Breast epithelium (tissue), 4 donors: ENCODE measurements at regions not wholly inside any gene's neighbourhood (a gene's known extent, or its start where the extent isn't known, plus 50 kb on each side); places are given as distances from the start of the nearest gene placed in this dataset.

ENCODE experiments used
- DNase-seq, 2 donors: peaks; one replicate each; pipeline ENCODE4 v3.0.0-alpha.2; 2019; ENCODE audit warnings: low spot score in 2 of 2
- H3K27ac ChIP-seq, 2 donors: fragments of 200-600 bp; sonication (generic) in 1 of 2; one replicate each; pipeline ENCODE4 v1.5.1; 2016 to 2019; ENCODE audit warnings: mild to moderate bottlenecking in 1 of 2
- H3K27me3 ChIP-seq, 2 donors: fragments of 200-600 bp; sonication (generic) in 1 of 2; one replicate each; pipeline versions ENCODE4 v1.5.1 to v1.6.0; 2017 to 2019; ENCODE audit warnings: control low read depth in 1 of 2, mild to moderate bottlenecking in 1 of 2
- H3K36me3 ChIP-seq: fragments of 200-600 bp; one replicate; pipeline ENCODE4 v1.5.1; 2019
- H3K4me1 ChIP-seq, 2 donors: fragments of 200-600 bp; sonication (generic); one replicate each; pipeline ENCODE4 v1.5.1; 2016 to 2019; ENCODE audit warnings: control low read depth in 1 of 2
- H3K4me3 ChIP-seq, 3 donors: fragments of 200-600 bp; sonication (generic); 1 replicate in 2 of 3; 2 replicates in 1 of 3; pipeline ENCODE4 v1.5.1; 2016 to 2019; ENCODE audit warnings: mild to moderate bottlenecking in 3 of 3, moderate library complexity in 2 of 3
- H3K9me3 ChIP-seq, 2 donors: fragments of 200-600 bp; sonication (generic) in 1 of 2; one replicate each; pipeline ENCODE4 v1.5.1; 2016 to 2019; ENCODE audit warnings: control low read depth in 1 of 2
- CTCF ChIP-seq, 3 donors: fragments of 450-650 bp; IDR thresholded peaks; one replicate each; pipeline ENCODE4 v1.5.1; 2016 to 2017; ENCODE audit warnings: antibody characterized with exemption in 3 of 3, mild to moderate bottlenecking in 3 of 3, moderate library complexity in 3 of 3
- POLR2A ChIP-seq: fragments of 450-650 bp; IDR thresholded peaks from one replicate; pipeline ENCODE4 v1.6.1; 2016; ENCODE audit warnings: antibody characterized with exemption, mild to moderate bottlenecking, moderate library complexity
- POLR2AphosphoS5 ChIP-seq, 3 donors: sonication (generic); formaldehyde crosslinking; IDR thresholded peaks; one replicate each; pipeline ENCODE4 v1.6.1; 2017; ENCODE audit warnings: antibody characterized with exemption in 3 of 3
- intact Hi-C: fragments of 100-400 bp; cut with DNase I; formaldehyde crosslinking; loops from one replicate; pipeline ENCODE4 v1.15.1; 2023; ENCODE audit warnings: low total_unique reads

DNA sequence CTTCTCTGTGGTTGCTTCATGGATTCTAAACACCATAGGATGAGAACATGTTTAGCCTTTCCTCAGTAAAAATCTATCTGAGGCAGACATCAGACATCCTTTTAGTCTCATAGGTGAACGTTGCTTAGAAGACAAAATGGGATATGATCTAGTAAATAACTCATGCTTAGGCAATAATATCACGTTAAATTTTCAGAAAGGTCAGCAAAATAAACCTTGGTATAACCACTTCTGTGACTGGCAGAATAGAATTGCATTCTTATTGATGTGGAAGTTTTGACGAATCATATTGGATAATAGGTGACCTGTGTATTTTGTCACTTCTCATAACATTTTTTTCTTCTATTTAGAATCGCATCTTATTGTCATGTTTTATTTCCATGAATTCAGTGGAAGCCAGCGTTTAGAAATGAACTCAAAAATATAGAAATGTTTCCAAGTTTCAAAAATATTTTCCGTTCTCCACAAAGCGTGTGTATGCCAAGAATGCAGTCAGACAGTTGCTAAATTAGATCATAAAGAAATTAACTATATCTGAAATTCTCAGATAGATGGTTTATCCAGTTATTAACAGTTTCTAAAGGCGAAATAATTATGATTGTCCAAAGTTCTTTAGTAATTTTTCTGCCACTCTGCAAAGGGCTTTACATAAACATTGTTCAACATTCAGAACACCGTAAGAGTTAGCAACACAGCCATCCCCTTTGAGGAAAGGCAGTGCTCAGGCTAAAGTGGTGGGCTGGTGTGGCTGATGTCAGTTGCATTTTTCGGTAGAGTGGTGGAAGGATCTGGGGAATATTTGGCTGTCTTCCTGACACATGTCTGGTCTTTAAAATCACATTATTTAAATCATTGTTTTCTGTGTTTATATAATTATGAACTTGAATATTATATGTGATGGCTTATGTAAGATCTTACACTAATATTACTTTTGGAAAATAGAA, 827.2 kb downstream of the MTRR start:
- Histone ChIP-seq H3K36me3 (no peaks in the 10 kb centered on the region), H3K4me1 (no peaks in the 10 kb centered on the region), H3K9me3 (no peaks in the 10 kb centered on the region), H3K27me3 (no peaks in the 10 kb centered on the region), H3K27ac (no peak overlapping the region), H3K4me3 (no peak overlapping the region)
- no peak for DNase-seq
- intact Hi-C loops: no loop called here
- TF ChIP-seq POLR2AphosphoS5 (IDR thresholded peaks at IDR 0.05) (no peak), CTCF (IDR thresholded peaks at IDR 0.05) (no peak), POLR2A (no peak)

- no peaks in the 10 kb centered on the region for H3K36me3 ChIP-seq
- H3K27me3 ChIP-seq: no peaks in the 10 kb centered on the region
- intact Hi-C loops: no loop called here
- no peaks in the 10 kb centered on the region for H3K4me1 ChIP-seq
- H3K9me3 ChIP-seq: no peaks in the 10 kb centered on the region
- no peak for TF ChIP-seq POLR2AphosphoS5 (IDR thresholded peaks at IDR 0.05)
- no peak for TF ChIP-seq POLR2A
- no peak for TF ChIP-seq CTCF (IDR thresholded peaks at IDR 0.05)
- DNase-seq: no peak
- no peak overlapping the region for H3K27ac ChIP-seq
- H3K4me3 ChIP-seq: no peak overlapping the region
These were observed 831.3 kb downstream of the MTRR start for GRCh38 chr5:8700222-8700621.

GRCh38 chr5:8700671-8701070, 831.7 kb downstream of the MTRR start:
- Histone ChIP-seq H3K4me1 (no peaks in the 10 kb centered on the region), H3K27me3 (no peaks in the 10 kb centered on the region), H3K4me3 (no peak overlapping the region), H3K27ac (no peak overlapping the region), H3K9me3 (no peaks in the 10 kb centered on the region), H3K36me3 (no peaks in the 10 kb centered on the region)
- no peak for DNase-seq
- TF ChIP-seq CTCF (IDR thresholded peaks at IDR 0.05) (no peak), POLR2A (no peak), POLR2AphosphoS5 (IDR thresholded peaks at IDR 0.05) (no peak)
- intact Hi-C loops: no loop called here

GRCh38 chr5:8701251-8701650, 832.3 kb downstream of the MTRR start:
- Histone ChIP-seq H3K4me1 (no peaks in the 10 kb centered on the region), H3K27ac (no peak overlapping the region), H3K4me3 (no peak overlapping the region), H3K27me3 (no peaks in the 10 kb centered on the region), H3K9me3 (no peaks in the 10 kb centered on the region), H3K36me3 (no peaks in the 10 kb centered on the region)
- intact Hi-C loops: no loop called here
- DNase-seq: no peak
- TF ChIP-seq POLR2AphosphoS5 (IDR thresholded peaks at IDR 0.05): no peak
- no peak for TF ChIP-seq POLR2A
- TF ChIP-seq CTCF (IDR thresholded peaks at IDR 0.05): no peak

- no peak for TF ChIP-seq POLR2AphosphoS5 (IDR thresholded peaks at IDR 0.05)
- TF ChIP-seq CTCF (IDR thresholded peaks at IDR 0.05): no peak
- H3K27ac ChIP-seq: no peak overlapping the region
- no peak overlapping the region for H3K4me3 ChIP-seq
- H3K36me3 ChIP-seq: no peaks in the 10 kb centered on the region
- DNase-seq: no peak
- no peaks in the 10 kb centered on the region for H3K9me3 ChIP-seq
- no peaks in the 10 kb centered on the region for H3K4me1 ChIP-seq
- no peaks in the 10 kb centered on the region for H3K27me3 ChIP-seq
- intact Hi-C loops: no loop called here
These were observed 835.4 kb downstream of the SEMA5A start for GRCh38 chr5:8710426-8710930.
